ENCODE measurements at regions not wholly inside any gene's neighbourhood (a gene's known extent, or its start where the extent isn't known, plus 50 kb on each side); places are given as distances from the start of the nearest gene placed in this dataset.

GRCh38 chr6:150549674-150550101 lies 50.0 kb upstream of the PLEKHG1 start:
- Histone ChIP-seq H3K4me2 (no peak overlapping the region), H3K27ac (ENCODE audit: low read depth in 2 of 2, low read length in 1 of 2) (no peak overlapping the region), H3K4me1 (ENCODE audit: control insufficient read depth in 1 of 2, insufficient read depth in 2 of 2, low read depth in 1 of 2, low read length in 1 of 2) (no peaks in the 10 kb centered on the region), H3K4me3 (ENCODE audit: low read depth in 2 of 2, low read length in 1 of 2) (no peak overlapping the region), H3K9ac (no peak overlapping the region), H3K9me3 (no peaks in the 10 kb centered on the region), H3F3A (replicated peaks; ENCODE audit: insufficient read depth) (no peaks in the 10 kb centered on the region), H3K36me3 (replicated peaks in 1 of 2; ENCODE audit: control insufficient read depth in 1 of 2, insufficient read depth in 2 of 2, low read length in 1 of 2) (no peaks in the 10 kb centered on the region), H2AFZ (ENCODE audit: low read depth) (no peak overlapping the region), H3K9me2 (no peaks in the 10 kb centered on the region), H3K79me2 (ENCODE audit: insufficient read depth) (no peaks in the 10 kb centered on the region), H3K27me3 (ENCODE audit: insufficient read depth) (no peaks in the 10 kb centered on the region), H4K20me1 (ENCODE audit: insufficient read depth) (no peaks in the 10 kb centered on the region)
- DNase-seq, result no peak
- TF ChIP-seq REST (IDR thresholded peaks at IDR 0.05; ENCODE audit: low read depth, low read length) (no peak), EP300 (IDR thresholded peaks at IDR 0.05; ENCODE audit: borderline replicate concordance in 1 of 2, low read depth in 1 of 2, low read length in 1 of 2) (no peak), YY1 (IDR thresholded peaks at IDR 0.05; ENCODE audit: low read depth) (no peak), MEF2A (IDR thresholded peaks at IDR 0.05; ENCODE audit: borderline replicate concordance, low read depth) (no peak), MXI1 (IDR thresholded peaks at IDR 0.05; ENCODE audit: low read depth, low read length) (no peak), JUND (IDR thresholded peaks at IDR 0.05) (no peak), ELF1 (IDR thresholded peaks at IDR 0.05) (no peak), TCF12 (IDR thresholded peaks at IDR 0.05) (no peak), RXRA (IDR thresholded peaks at IDR 0.05; ENCODE audit: borderline replicate concordance, low read depth) (no peak), SMC3 (IDR thresholded peaks at IDR 0.05; ENCODE audit: low read depth, low read length) (no peak), RFX5 (IDR thresholded peaks at IDR 0.05; ENCODE audit: low read length) (no peak), IRF3 (IDR thresholded peaks at IDR 0.05; ENCODE audit: low read depth, low read length) (no peak), ZBTB33 (IDR thresholded peaks at IDR 0.05; ENCODE audit: borderline replicate concordance, low read depth) (no peak), POLR2AphosphoS5 (IDR thresholded peaks at IDR 0.05; ENCODE audit: low read depth, low read length) (no peak), TEAD4 (IDR thresholded peaks at IDR 0.05; ENCODE audit: borderline replicate concordance, insufficient read depth) (no peak), CHD2 (IDR thresholded peaks at IDR 0.05; ENCODE audit: low read length, partially characterized antibody) (no peak), FOSL2 (IDR thresholded peaks at IDR 0.05; ENCODE audit: borderline replicate concordance, low read depth) (no peak), GABPA (IDR thresholded peaks at IDR 0.05; ENCODE audit: low read depth) (no peak), SIN3A (IDR thresholded peaks at IDR 0.05; ENCODE audit: borderline replicate concordance, low read depth, low read length) (no peak)
- 7% methylated on average over 6 of the region's 6 CpGs for WGBS (ENCODE audit: low lambda C conversion rate)
- CTCF ChIA-PET, result no interaction called here
- POLR2A ChIA-PET, result no interaction called here

Measured in SK-N-SH (cell line).